Keratinocyte (primary cell): ENCODE measurements at regions not wholly inside any gene's neighbourhood (a gene's known extent, or its start where the extent isn't known, plus 50 kb on each side); places are given as distances from the start of the nearest gene placed in this dataset.

Experiments
- DNase-seq: peaks from one replicate; pipeline ENCODE4 v3.0.0-alpha.2; 2011; ENCODE audit warnings: low read depth, missing footprints, low spot score
- FAIRE-seq: peaks from 2 replicates; lab custom pipeline; 2011; peaks lifted over from hg19 to GRCh38; lab: Jason Lieb, UNC
- H2AFZ ChIP-seq: 2 replicates; pipeline ENCODE4 v1.6.0; 2012; ENCODE audit warnings: low read length, control low read depth, inconsistent platforms; ENCODE audit not compliant: control insufficient read depth
- H3K27ac ChIP-seq: 2 replicates; pipeline ENCODE4 v1.5.1; 2011; ENCODE audit warnings: low read length; ENCODE audit not compliant: control insufficient read depth, insufficient read depth
- H3K27me3 ChIP-seq: 3 replicates; pipeline ENCODE4 v1.6.0; 2011; ENCODE audit warnings: low read length; ENCODE audit not compliant: control insufficient read depth, insufficient read depth; ENCODE audit errors: extremely low read depth
- H3K36me3 ChIP-seq, 2 experiments: 2 replicates in 1 of 2; 3 replicates in 1 of 2; pipeline ENCODE4 v1.5.1; 2011; ENCODE audit warnings: low read length in 2 of 2, mild to moderate bottlenecking in 1 of 2; ENCODE audit not compliant: control insufficient read depth in 2 of 2, insufficient read depth in 2 of 2; ENCODE audit errors: extremely low read depth in 1 of 2
- H3K4me1 ChIP-seq: 3 replicates; pipeline ENCODE4 v1.5.1; 2011; ENCODE audit warnings: low read length; ENCODE audit not compliant: control insufficient read depth, insufficient read depth; ENCODE audit errors: extremely low read depth
- H3K4me2 ChIP-seq: 3 replicates; pipeline ENCODE4 v1.6.0; 2011; ENCODE audit warnings: low read depth, low read length; ENCODE audit not compliant: control insufficient read depth, insufficient read depth; ENCODE audit errors: extremely low read depth
- H3K4me3 ChIP-seq, 3 experiments: fragments of 200-600 bp in 1 of 3; sonication (generic) in 1 of 3; 2 replicates in 2 of 3; 3 replicates in 1 of 3; pipeline ENCODE4 v1.5.1; 2011 to 2016; ENCODE audit warnings: low read length in 3 of 3, mild to moderate bottlenecking in 3 of 3, control low read depth in 2 of 3, inconsistent platforms in 1 of 3, low read depth in 1 of 3, mixed read lengths in 1 of 3, mixed run types in 1 of 3, moderate library complexity in 1 of 3; ENCODE audit not compliant: control insufficient read depth in 2 of 3, insufficient read depth in 2 of 3; ENCODE audit errors: extremely low read depth in 1 of 3
- H3K79me2 ChIP-seq: 2 replicates; pipeline ENCODE4 v1.6.0; 2012; ENCODE audit warnings: low read length; ENCODE audit not compliant: control insufficient read depth, insufficient read depth
- H3K9ac ChIP-seq: 3 replicates; pipeline ENCODE4 v1.6.0; 2011; ENCODE audit warnings: low read length; ENCODE audit not compliant: control insufficient read depth, insufficient read depth; ENCODE audit errors: extremely low read depth
- H3K9me1 ChIP-seq: 3 replicates; pipeline ENCODE4 v1.6.0; 2011; ENCODE audit warnings: low read length; ENCODE audit not compliant: control insufficient read depth, insufficient read depth; ENCODE audit errors: extremely low read depth
- H3K9me3 ChIP-seq: 2 replicates; pipeline ENCODE4 v1.5.1; 2012; ENCODE audit warnings: low read depth, low read length; ENCODE audit not compliant: control insufficient read depth
- H4K20me1 ChIP-seq: 3 replicates; pipeline ENCODE4 v1.6.0; 2011; ENCODE audit warnings: low read length; ENCODE audit not compliant: control insufficient read depth, insufficient read depth; ENCODE audit errors: extremely low read depth
- EZH2 ChIP-seq: IDR thresholded peaks from one replicate; pipeline ENCODE4 v1.6.1; 2012; ENCODE audit warnings: inconsistent platforms, mild to moderate bottlenecking, low read length, moderate library complexity
- dilution Hi-C: fragments of 300-500 bp; cut with MboI; formaldehyde crosslinking; loops from one replicate; pipeline ENCODE4 v1.7.0; 2020; ENCODE audit warnings: low sequenced_read_pairs; ENCODE audit not compliant: extremely low pct_ligation_motif_present
- TF ChIP-seq, protein P1 (sequence below), 3 experiments: IDR thresholded peaks in 1 of 3; conservative IDR thresholded peaks in 1 of 3; optimal IDR thresholded peaks in 1 of 3; 2 replicates in 2 of 3; 3 replicates in 1 of 3; pipeline versions ENCODE3 to v1.5.1; 2011; ENCODE audit warnings: low read length in 3 of 3, mild to moderate bottlenecking in 3 of 3, moderate library complexity in 2 of 3, control low read depth in 1 of 3, inconsistent platforms in 1 of 3; ENCODE audit not compliant: insufficient read depth in 2 of 3; ENCODE audit errors: extremely low read depth in 1 of 3

DNA sequence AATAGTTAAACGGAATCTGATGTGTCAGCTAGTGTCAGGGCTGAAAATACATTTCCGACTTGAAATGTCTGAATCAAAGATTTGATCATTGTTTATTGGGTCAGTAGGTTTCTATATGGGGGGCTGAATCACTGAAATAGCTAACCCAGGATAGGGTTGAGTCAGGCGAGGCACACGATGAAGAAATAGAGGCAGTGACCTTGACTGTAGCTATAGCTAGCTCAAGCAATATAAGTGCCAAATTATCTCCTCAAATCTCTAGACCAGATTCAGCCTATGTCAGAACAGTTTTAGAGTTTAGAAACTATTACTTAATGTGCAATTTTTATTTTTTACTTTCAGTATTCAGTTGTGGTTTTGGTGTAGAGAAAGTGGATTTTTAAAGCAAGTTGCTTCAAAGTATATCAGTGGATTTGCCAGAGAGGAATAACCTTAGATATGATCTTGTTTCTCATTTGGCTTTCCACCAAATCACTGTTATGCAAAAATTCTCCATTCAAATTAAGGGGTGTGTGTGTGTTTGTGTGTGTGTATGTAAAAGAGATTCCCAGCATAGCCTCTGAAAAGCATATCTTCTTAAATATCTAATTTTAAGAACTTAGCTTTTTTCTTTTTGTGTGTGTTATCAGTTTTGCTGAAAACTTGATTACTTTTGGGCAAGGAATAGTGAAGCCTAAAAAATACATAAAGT, 100.3 kb upstream of the RPL34 start:
- Histone ChIP-seq H3K79me2 (no peaks in the 10 kb centered on the region), H3K4me1 (no peaks in the 10 kb centered on the region), H3K27me3 (no peaks in the 10 kb centered on the region), H3K9ac (no peak overlapping the region), H3K36me3 (no peaks in the 10 kb centered on the region), H3K4me2 (no peak overlapping the region), H3K27ac (no peak overlapping the region), H4K20me1 (no peaks in the 10 kb centered on the region), H3K4me3 (no peak overlapping the region), H3K9me1 (no peaks in the 10 kb centered on the region), H3K9me3 (no peaks in the 10 kb centered on the region), H2AFZ (no peak overlapping the region)
- DNase-seq: no peak
- TF ChIP-seq EZH2: no peak
- TF ChIP-seq, protein P1, sequence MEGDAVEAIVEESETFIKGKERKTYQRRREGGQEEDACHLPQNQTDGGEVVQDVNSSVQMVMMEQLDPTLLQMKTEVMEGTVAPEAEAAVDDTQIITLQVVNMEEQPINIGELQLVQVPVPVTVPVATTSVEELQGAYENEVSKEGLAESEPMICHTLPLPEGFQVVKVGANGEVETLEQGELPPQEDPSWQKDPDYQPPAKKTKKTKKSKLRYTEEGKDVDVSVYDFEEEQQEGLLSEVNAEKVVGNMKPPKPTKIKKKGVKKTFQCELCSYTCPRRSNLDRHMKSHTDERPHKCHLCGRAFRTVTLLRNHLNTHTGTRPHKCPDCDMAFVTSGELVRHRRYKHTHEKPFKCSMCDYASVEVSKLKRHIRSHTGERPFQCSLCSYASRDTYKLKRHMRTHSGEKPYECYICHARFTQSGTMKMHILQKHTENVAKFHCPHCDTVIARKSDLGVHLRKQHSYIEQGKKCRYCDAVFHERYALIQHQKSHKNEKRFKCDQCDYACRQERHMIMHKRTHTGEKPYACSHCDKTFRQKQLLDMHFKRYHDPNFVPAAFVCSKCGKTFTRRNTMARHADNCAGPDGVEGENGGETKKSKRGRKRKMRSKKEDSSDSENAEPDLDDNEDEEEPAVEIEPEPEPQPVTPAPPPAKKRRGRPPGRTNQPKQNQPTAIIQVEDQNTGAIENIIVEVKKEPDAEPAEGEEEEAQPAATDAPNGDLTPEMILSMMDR (optimal IDR thresholded peaks at IDR 0.05 in 1 of 3, IDR thresholded peaks at IDR 0.05 in 1 of 3, conservative IDR thresholded peaks at IDR 0.05 in 1 of 3; ENCODE audit: extremely low read depth in 1 of 3, insufficient read depth in 2 of 3, low read length in 3 of 3): no peak
- dilution Hi-C loops: no loop called here
- no peak for FAIRE-seq

DNA sequence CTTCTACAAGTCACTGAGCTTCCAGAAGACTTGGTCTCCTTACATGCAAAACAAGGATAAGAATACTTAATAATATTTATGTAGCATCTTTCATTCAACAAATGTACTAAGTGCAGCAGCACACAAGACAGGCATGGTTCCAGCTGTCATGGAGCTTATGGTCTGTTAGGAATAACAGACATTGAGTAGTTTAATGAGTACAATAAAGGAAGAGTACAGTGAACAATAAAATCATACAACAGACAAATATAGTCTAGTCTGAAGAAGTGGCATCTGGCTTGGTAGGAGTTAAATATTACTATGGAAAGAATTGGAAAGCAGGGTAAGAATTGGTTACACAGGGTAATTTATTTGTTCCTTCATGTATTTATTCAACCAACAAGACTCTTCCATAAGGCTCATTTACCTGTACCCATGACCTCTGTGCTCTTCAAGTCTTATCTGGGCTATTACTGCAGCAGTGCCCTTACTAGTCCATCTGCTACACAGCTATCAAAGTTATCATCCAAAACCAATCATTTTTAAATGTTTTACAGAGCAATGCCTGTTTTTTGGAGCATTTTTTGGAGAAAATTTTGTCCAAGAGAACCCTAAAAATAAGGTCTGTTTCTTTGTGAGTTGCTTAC, 101.1 kb upstream of the RPL34 start:
- H3K27ac ChIP-seq: no peak overlapping the region
- no peak for DNase-seq
- H4K20me1 ChIP-seq: no peaks in the 10 kb centered on the region
- no peak overlapping the region for H2AFZ ChIP-seq
- TF ChIP-seq, protein P1 (optimal IDR thresholded peaks at IDR 0.05 in 1 of 3, IDR thresholded peaks at IDR 0.05 in 1 of 3, conservative IDR thresholded peaks at IDR 0.05 in 1 of 3; ENCODE audit: extremely low read depth in 1 of 3, insufficient read depth in 2 of 3, low read length in 3 of 3): no peak
- no peaks in the 10 kb centered on the region for H3K36me3 ChIP-seq
- dilution Hi-C loops: no loop called here
- H3K4me1 ChIP-seq: no peaks in the 10 kb centered on the region
- H3K9me3 ChIP-seq: no peaks in the 10 kb centered on the region
- no peak overlapping the region for H3K9ac ChIP-seq
- no peaks in the 10 kb centered on the region for H3K9me1 ChIP-seq
- no peak overlapping the region for H3K4me3 ChIP-seq
- no peak overlapping the region for H3K4me2 ChIP-seq
- FAIRE-seq: no peak
- H3K27me3 ChIP-seq: no peaks in the 10 kb centered on the region
- no peaks in the 10 kb centered on the region for H3K79me2 ChIP-seq
